Activated CD4-positive, alpha-beta T cell treated with anti-CD3 and anti-CD28 coated beads, Interleukin-2, amount 50 U/mL, for 24 hours (primary cell): ENCODE measurements at regions not wholly inside any gene's neighbourhood (a gene's known extent, or its start where the extent isn't known, plus 50 kb on each side); places are given as distances from the start of the nearest gene placed in this dataset.

ENCODE experiments used
- DNase-seq, 2 donors: peaks; one replicate each; pipeline ENCODE4 v3.0.0-alpha.2; 2020; ENCODE audit warnings: low read depth in 1 of 2, low spot score in 1 of 2

GRCh38 chr18:8458546-8459215 is 150.6 kb upstream of the RAB12 start:
- no peak for DNase-seq

GRCh38 chr18:8460748-8461147 is 148.5 kb upstream of the RAB12 start:
- no peak for DNase-seq

- no peak for DNase-seq
These were observed 147.7 kb upstream of the RAB12 start for GRCh38 chr18:8461544-8461943.

- DNase-seq = no peak
These were observed 146.5 kb upstream of the RAB12 start for GRCh38 chr18:8462651-8463185.

- no peak for DNase-seq
These were observed 145.4 kb upstream of the RAB12 start for GRCh38 chr18:8463791-8464190.

- no peak for DNase-seq
These were observed 141.0 kb upstream of the RAB12 start for GRCh38 chr18:8468191-8468590.

- DNase-seq = no peak
These were observed 140.3 kb upstream of the RAB12 start for GRCh38 chr18:8468921-8469335.

- no peak for DNase-seq
These were observed 139.6 kb upstream of the RAB12 start for GRCh38 chr18:8469544-8470130.

GRCh38 chr18:8471372-8471771 is 137.9 kb upstream of the RAB12 start:
- no peak for DNase-seq

GRCh38 chr18:8474661-8475060 is 134.6 kb upstream of the RAB12 start:
- DNase-seq = no peak

- DNase-seq = no peak
These were observed 131.6 kb upstream of the RAB12 start for GRCh38 chr18:8477615-8478014.

- DNase-seq = peak; percentile 25 to 34
These were observed 130.9 kb upstream of the RAB12 start for GRCh38 chr18:8478166-8478967.

- DNase-seq = no peak
These were observed 130.3 kb upstream of the RAB12 start for GRCh38 chr18:8478968-8479370.

- no peak for DNase-seq
These were observed 129.4 kb upstream of the RAB12 start for GRCh38 chr18:8479789-8480188.

- no peak for DNase-seq
These were observed 128.5 kb upstream of the RAB12 start for GRCh38 chr18:8480506-8481328.

GRCh38 chr18:8484951-8485350 is 124.3 kb upstream of the RAB12 start:
- no peak for DNase-seq

GRCh38 chr18:8489761-8490160 is 119.5 kb upstream of the RAB12 start:
- DNase-seq = no peak

- DNase-seq = no peak
These were observed 117.7 kb upstream of the RAB12 start for GRCh38 chr18:8491516-8491915.

GRCh38 chr18:8493141-8493540 is 116.1 kb upstream of the RAB12 start:
- DNase-seq = no peak

GRCh38 chr18:8496186-8496585 is 113.1 kb upstream of the RAB12 start:
- no peak for DNase-seq

GRCh38 chr18:8498905-8499304 is 110.3 kb upstream of the RAB12 start:
- no peak for DNase-seq
